CD8-positive, alpha-beta memory T cell (primary cell): ENCODE measurements at regions not wholly inside any gene's neighbourhood (a gene's known extent, or its start where the extent isn't known, plus 50 kb on each side); places are given as distances from the start of the nearest gene placed in this dataset.

ENCODE experiments used
- CTCF ChIA-PET: fragments of 350-600 bp; sonication (Branson Sonifier 250); formaldehyde crosslinking; loops from one replicate; lab custom pipeline; 2021; ENCODE audit warnings: antibody characterized with exemption; lab: Charles Lee
- POLR2A ChIA-PET: fragments of 350-600 bp; sonication (Branson Sonifier 250); formaldehyde crosslinking; loops from one replicate; lab custom pipeline; 2021; ENCODE audit warnings: antibody characterized with exemption; lab: Charles Lee
- DNase-seq, 5 donors: peaks; one replicate each; pipeline versions ENCODE4 v3.0.0 to v3.0.0-alpha.2; 2020 to 2022; ENCODE audit warnings: mixed read lengths in 1 of 5
- H3K27ac ChIP-seq: one replicate; pipeline ENCODE4 v1.7.0; 2013; ENCODE audit warnings: low read depth, mild to moderate bottlenecking, low read length, moderate library complexity
- H3K27me3 ChIP-seq: 2 replicates; pipeline ENCODE4 v1.7.0; 2013; ENCODE audit warnings: low read length, mild to moderate bottlenecking; ENCODE audit not compliant: insufficient read depth, poor library complexity, severe bottlenecking
- H3K36me3 ChIP-seq: 2 replicates; pipeline ENCODE4 v1.7.0; 2013; ENCODE audit warnings: mild to moderate bottlenecking, low read length, moderate library complexity; ENCODE audit not compliant: insufficient read depth
- H3K4me1 ChIP-seq: 2 replicates; pipeline ENCODE4 v1.7.0; 2013; ENCODE audit warnings: mild to moderate bottlenecking, low read length, moderate library complexity; ENCODE audit not compliant: insufficient read depth
- H3K4me3 ChIP-seq: 2 replicates; pipeline ENCODE4 v1.7.0; 2013; ENCODE audit warnings: mild to moderate bottlenecking, low read length
- H3K9me3 ChIP-seq: 2 replicates; pipeline ENCODE4 v1.7.0; 2013; ENCODE audit warnings: mild to moderate bottlenecking, low read length
- H3K27ac Mint-ChIP-seq, 8 donors: one replicate each; pipeline ENCODE4 v1.8.0; 2020 to 2021; ENCODE audit warnings: mixed read lengths in 8 of 8, mild to moderate bottlenecking in 6 of 8, inconsistent platforms in 3 of 8, moderate library complexity in 3 of 8
- H3K27me3 Mint-ChIP-seq, 2 donors: one replicate each; pipeline ENCODE4 v1.8.0; 2020 to 2021; ENCODE audit warnings: mixed read lengths in 2 of 2, mild to moderate bottlenecking in 1 of 2, moderate library complexity in 1 of 2
- H3K36me3 Mint-ChIP-seq, 3 donors: one replicate each; pipeline ENCODE4 v1.8.0; 2020 to 2021; ENCODE audit warnings: mixed read lengths in 3 of 3, inconsistent platforms in 1 of 3, mild to moderate bottlenecking in 1 of 3
- H3K4me1 Mint-ChIP-seq, 3 donors: one replicate each; pipeline ENCODE4 v1.8.0; 2020 to 2021; ENCODE audit warnings: mixed read lengths in 3 of 3, inconsistent platforms in 1 of 3, mild to moderate bottlenecking in 1 of 3
- H3K4me3 Mint-ChIP-seq, 7 donors: one replicate each; pipeline ENCODE4 v1.8.0; 2020 to 2021; ENCODE audit warnings: mixed read lengths in 7 of 7, mild to moderate bottlenecking in 6 of 7, moderate library complexity in 4 of 7, inconsistent platforms in 2 of 7
- H3K9me3 Mint-ChIP-seq, 5 donors: one replicate each; pipeline ENCODE4 v1.8.0; 2020 to 2022; ENCODE audit warnings: mixed read lengths in 5 of 5, mild to moderate bottlenecking in 3 of 5, moderate library complexity in 2 of 5, inconsistent platforms in 1 of 5

DNA sequence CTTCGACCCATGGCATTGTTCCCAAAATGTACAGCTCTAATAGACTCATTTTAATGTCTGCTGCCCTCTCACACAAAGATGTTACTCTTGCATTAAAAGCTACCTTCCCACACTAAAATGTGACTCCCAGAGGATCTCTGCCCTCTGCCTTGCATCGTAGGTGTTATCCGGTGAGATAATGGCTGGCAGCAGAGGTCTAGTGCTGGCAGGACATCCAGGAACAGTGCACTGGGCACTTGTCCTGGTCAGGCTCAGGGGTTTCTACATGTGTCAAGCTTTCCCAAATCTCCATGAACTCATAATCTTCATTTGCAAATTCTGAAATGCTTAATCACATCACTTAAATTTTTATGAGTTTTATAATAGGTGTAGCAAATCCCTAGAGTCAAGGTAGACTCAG lies 310.6 kb downstream of the LRRIQ3 start:
- DNase-seq: no peak
- H3K9me3 Mint-ChIP-seq: peaks cover 0 to 3% (median 0%) of the 10 kb centered on the region in 5 donors
- Histone ChIP-seq H3K27ac (no peak overlapping the region), H3K4me1 (no peaks in the 10 kb centered on the region), H3K27me3 (no peaks in the 10 kb centered on the region), H3K4me3 (no peak overlapping the region), H3K9me3 (no peaks in the 10 kb centered on the region), H3K36me3 (no peaks in the 10 kb centered on the region)
- ChIA-PET CTCF (no interaction called here), POLR2A (no interaction called here)
- no peak overlapping the region for H3K4me3 Mint-ChIP-seq
- H3K27me3 Mint-ChIP-seq: peaks cover 0 to 1% of the 10 kb centered on the region in 2 donors
- no peaks in the 10 kb centered on the region for H3K36me3 Mint-ChIP-seq
- H3K27ac Mint-ChIP-seq: no peak overlapping the region
- no peaks in the 10 kb centered on the region for H3K4me1 Mint-ChIP-seq

- Mint-ChIP-seq H3K4me1 (no peaks in the 10 kb centered on the region), H3K4me3 (no peak overlapping the region), H3K27ac (no peak overlapping the region), H3K36me3 (no peaks in the 10 kb centered on the region), H3K27me3 (peaks cover 0 to 1% of the 10 kb centered on the region in 2 donors), H3K9me3 (peaks cover 0 to 1% (median 0%) of the 10 kb centered on the region in 5 donors)
- POLR2A ChIA-PET: no interaction called here
- DNase-seq: no peak
- CTCF ChIA-PET: no interaction called here
- Histone ChIP-seq H3K9me3 (no peaks in the 10 kb centered on the region), H3K36me3 (no peaks in the 10 kb centered on the region), H3K4me1 (no peaks in the 10 kb centered on the region), H3K4me3 (no peak overlapping the region), H3K27me3 (no peaks in the 10 kb centered on the region), H3K27ac (no peak overlapping the region)
Observed at GRCh38 chr1:73886716-73887115, 311.3 kb downstream of the LRRIQ3 start.

GRCh38 chr1:73874806-73875205 lies 323.2 kb downstream of the LRRIQ3 start:
- Histone ChIP-seq H3K27ac (no peak overlapping the region), H3K9me3 (no peaks in the 10 kb centered on the region), H3K4me3 (no peak overlapping the region), H3K36me3 (no peaks in the 10 kb centered on the region), H3K27me3 (no peaks in the 10 kb centered on the region), H3K4me1 (no peaks in the 10 kb centered on the region)
- H3K4me1 Mint-ChIP-seq: no peaks in the 10 kb centered on the region
- H3K27ac Mint-ChIP-seq: no peak overlapping the region
- peaks cover 0 to 4% (median 0%) of the 10 kb centered on the region in 5 donors for H3K9me3 Mint-ChIP-seq
- H3K4me3 Mint-ChIP-seq: no peak overlapping the region
- ChIA-PET CTCF (no interaction called here), POLR2A (no interaction called here)
- H3K27me3 Mint-ChIP-seq: no peaks in the 10 kb centered on the region
- DNase-seq: no peak
- H3K36me3 Mint-ChIP-seq: no peaks in the 10 kb centered on the region

DNA sequence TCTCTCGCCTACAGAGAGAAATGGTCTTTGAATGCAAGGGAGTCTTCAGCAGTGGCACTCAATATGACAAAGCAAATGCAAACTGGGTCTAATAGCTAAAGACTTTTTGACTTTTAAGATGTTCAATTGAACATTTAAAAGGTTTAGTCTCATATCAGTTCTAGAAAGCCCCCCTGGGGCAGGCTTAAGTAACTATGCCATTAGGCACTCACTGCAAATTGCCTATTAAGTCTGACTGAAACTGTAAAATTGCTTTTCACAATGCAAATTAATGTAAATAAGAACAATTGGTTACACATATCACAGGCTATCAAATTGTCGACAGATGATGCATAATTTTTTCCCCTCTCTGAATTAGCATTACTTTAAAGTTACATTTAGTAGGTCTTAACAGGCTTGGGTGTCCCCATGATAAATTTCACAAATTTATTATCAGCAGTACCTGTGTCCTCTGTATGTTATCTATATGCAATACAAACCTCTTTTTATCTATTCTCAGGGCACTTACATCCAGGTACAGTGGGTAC lies 329.1 kb downstream of the LRRIQ3 start:
- CTCF ChIA-PET: no interaction called here
- POLR2A ChIA-PET: no interaction called here
- H3K27ac ChIP-seq: no peak overlapping the region
- H3K4me1 ChIP-seq: no peaks in the 10 kb centered on the region
- no peaks in the 10 kb centered on the region for H3K9me3 ChIP-seq
- Mint-ChIP-seq H3K9me3 (peaks cover 0 to 6% (median 2%) of the 10 kb centered on the region in 5 donors), H3K27ac (no peak overlapping the region), H3K4me1 (no peaks in the 10 kb centered on the region), H3K27me3 (no peaks in the 10 kb centered on the region), H3K4me3 (no peak overlapping the region), H3K36me3 (no peaks in the 10 kb centered on the region)
- H3K4me3 ChIP-seq: no peak overlapping the region
- H3K36me3 ChIP-seq: no peaks in the 10 kb centered on the region
- no peaks in the 10 kb centered on the region for H3K27me3 ChIP-seq
- DNase-seq: no peak

GRCh38 chr1:73862355-73862754 lies 335.6 kb downstream of the LRRIQ3 start:
- POLR2A ChIA-PET: no interaction called here
- Mint-ChIP-seq H3K27me3 (no peaks in the 10 kb centered on the region), H3K4me3 (no peak overlapping the region), H3K4me1 (no peaks in the 10 kb centered on the region), H3K9me3 (peaks cover 0 to 18% (median 2%) of the 10 kb centered on the region in 5 donors), H3K27ac (no peak overlapping the region), H3K36me3 (no peaks in the 10 kb centered on the region)
- Histone ChIP-seq H3K4me3 (no peak overlapping the region), H3K4me1 (no peaks in the 10 kb centered on the region), H3K9me3 (no peaks in the 10 kb centered on the region), H3K36me3 (no peaks in the 10 kb centered on the region), H3K27ac (no peak overlapping the region), H3K27me3 (no peaks in the 10 kb centered on the region)
- CTCF ChIA-PET: no interaction called here
- no peak for DNase-seq

- ChIA-PET POLR2A (no interaction called here), CTCF (no interaction called here)
- H3K4me1 ChIP-seq: no peaks in the 10 kb centered on the region
- no peaks in the 10 kb centered on the region for H3K36me3 Mint-ChIP-seq
- no peaks in the 10 kb centered on the region for H3K27me3 Mint-ChIP-seq
- H3K9me3 Mint-ChIP-seq: peaks cover 0 to 18% (median 2%) of the 10 kb centered on the region in 5 donors
- H3K36me3 ChIP-seq: no peaks in the 10 kb centered on the region
- no peaks in the 10 kb centered on the region for H3K4me1 Mint-ChIP-seq
- H3K27ac Mint-ChIP-seq: no peak overlapping the region
- H3K4me3 ChIP-seq: no peak overlapping the region
- no peak for DNase-seq
- no peak overlapping the region for H3K4me3 Mint-ChIP-seq
- H3K27ac ChIP-seq: no peak overlapping the region
- no peaks in the 10 kb centered on the region for H3K9me3 ChIP-seq
- H3K27me3 ChIP-seq: no peaks in the 10 kb centered on the region
Observed at GRCh38 chr1:73860421-73860950, 337.5 kb downstream of the LRRIQ3 start.

DNA sequence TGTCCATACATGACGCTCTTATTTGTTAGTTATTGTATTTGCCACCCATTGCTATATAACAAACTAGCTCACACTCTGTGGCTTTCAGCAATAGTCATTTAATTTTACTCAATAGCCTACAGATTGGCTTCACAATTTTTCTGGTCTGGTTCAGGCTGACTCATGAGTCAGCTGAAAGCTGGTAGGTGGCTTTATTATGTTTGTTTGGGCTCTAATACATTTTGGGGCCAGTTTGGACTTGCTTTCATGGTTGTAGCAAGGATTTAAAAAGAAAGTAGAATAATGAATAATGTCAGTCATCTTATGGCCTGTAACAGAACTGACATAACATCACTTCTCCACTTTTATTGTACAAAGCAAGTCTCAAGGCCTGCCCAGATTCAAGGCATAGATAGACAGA lies 338.7 kb downstream of the LRRIQ3 start:
- ChIA-PET POLR2A (no interaction called here), CTCF (no interaction called here)
- no peaks in the 10 kb centered on the region for H3K4me1 ChIP-seq
- Mint-ChIP-seq H3K27ac (no peak overlapping the region), H3K9me3 (peaks cover 0 to 14% (median 2%) of the 10 kb centered on the region in 5 donors), H3K4me3 (no peak overlapping the region), H3K36me3 (no peaks in the 10 kb centered on the region), H3K4me1 (no peaks in the 10 kb centered on the region), H3K27me3 (no peaks in the 10 kb centered on the region)
- H3K27ac ChIP-seq: no peak overlapping the region
- no peak overlapping the region for H3K4me3 ChIP-seq
- H3K36me3 ChIP-seq: no peaks in the 10 kb centered on the region
- H3K9me3 ChIP-seq: no peaks in the 10 kb centered on the region
- H3K27me3 ChIP-seq: no peaks in the 10 kb centered on the region
- DNase-seq: no peak

- Histone ChIP-seq H3K4me3 (no peak overlapping the region), H3K27ac (no peak overlapping the region), H3K27me3 (no peaks in the 10 kb centered on the region), H3K9me3 (no peaks in the 10 kb centered on the region), H3K4me1 (no peaks in the 10 kb centered on the region), H3K36me3 (no peaks in the 10 kb centered on the region)
- no peak for DNase-seq
- no peak overlapping the region for H3K27ac Mint-ChIP-seq
- no peak overlapping the region for H3K4me3 Mint-ChIP-seq
- CTCF ChIA-PET: no interaction called here
- H3K4me1 Mint-ChIP-seq: no peaks in the 10 kb centered on the region
- no peaks in the 10 kb centered on the region for H3K36me3 Mint-ChIP-seq
- peaks cover 0 to 22% (median 2%) of the 10 kb centered on the region in 5 donors for H3K9me3 Mint-ChIP-seq
- H3K27me3 Mint-ChIP-seq: no peaks in the 10 kb centered on the region
- POLR2A ChIA-PET: no interaction called here
Observed at GRCh38 chr1:73854527-73854926, 343.4 kb downstream of the LRRIQ3 start.
